Fibroblast of villous mesenchyme (primary cell): ENCODE measurements at regions not wholly inside any gene's neighbourhood (a gene's known extent, or its start where the extent isn't known, plus 50 kb on each side); places are given as distances from the start of the nearest gene placed in this dataset.
"Not testable (repeated sequence)": the region's sequence is repeated elsewhere in the genome, so short reads cannot be mapped to it uniquely, and the experiment has no call there.

Experiments used
- DNase-seq: peaks from one replicate; pipeline ENCODE4 v3.0.0-alpha.2; 2010; ENCODE audit warnings: low read depth
- H3K4me3 ChIP-seq: 2 replicates; pipeline ENCODE4 v1.5.1; 2011; ENCODE audit warnings: low read depth, mild to moderate bottlenecking, low read length
- TF ChIP-seq, protein P1 (sequence below): IDR thresholded peaks from 2 replicates; pipeline ENCODE4 v1.5.1; 2012; ENCODE audit warnings: low read depth, mild to moderate bottlenecking, low read length; ENCODE audit not compliant: insufficient read depth

DNA sequence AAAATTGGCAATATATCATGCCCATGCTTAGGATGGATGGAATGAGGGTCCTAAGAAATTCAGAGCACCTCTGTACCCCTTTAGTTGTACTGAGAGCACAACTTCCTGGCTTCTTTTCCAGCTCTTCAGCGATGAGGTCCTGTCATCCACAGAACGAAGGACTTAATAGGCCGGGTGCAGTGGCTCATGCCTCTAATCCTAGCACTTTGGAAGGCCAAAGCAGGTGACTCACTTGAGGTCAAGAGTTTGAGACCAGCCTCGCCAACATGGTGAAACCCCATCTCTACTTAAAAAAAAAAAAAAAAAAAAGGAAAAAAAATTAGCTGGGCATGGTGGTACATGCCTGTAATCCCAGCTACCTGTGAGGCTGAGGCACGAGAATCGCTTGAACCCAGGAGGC, 125.3 kb upstream of the BMAL1 start:
- no peak overlapping the region for H3K4me3 ChIP-seq
- TF ChIP-seq, protein P1, sequence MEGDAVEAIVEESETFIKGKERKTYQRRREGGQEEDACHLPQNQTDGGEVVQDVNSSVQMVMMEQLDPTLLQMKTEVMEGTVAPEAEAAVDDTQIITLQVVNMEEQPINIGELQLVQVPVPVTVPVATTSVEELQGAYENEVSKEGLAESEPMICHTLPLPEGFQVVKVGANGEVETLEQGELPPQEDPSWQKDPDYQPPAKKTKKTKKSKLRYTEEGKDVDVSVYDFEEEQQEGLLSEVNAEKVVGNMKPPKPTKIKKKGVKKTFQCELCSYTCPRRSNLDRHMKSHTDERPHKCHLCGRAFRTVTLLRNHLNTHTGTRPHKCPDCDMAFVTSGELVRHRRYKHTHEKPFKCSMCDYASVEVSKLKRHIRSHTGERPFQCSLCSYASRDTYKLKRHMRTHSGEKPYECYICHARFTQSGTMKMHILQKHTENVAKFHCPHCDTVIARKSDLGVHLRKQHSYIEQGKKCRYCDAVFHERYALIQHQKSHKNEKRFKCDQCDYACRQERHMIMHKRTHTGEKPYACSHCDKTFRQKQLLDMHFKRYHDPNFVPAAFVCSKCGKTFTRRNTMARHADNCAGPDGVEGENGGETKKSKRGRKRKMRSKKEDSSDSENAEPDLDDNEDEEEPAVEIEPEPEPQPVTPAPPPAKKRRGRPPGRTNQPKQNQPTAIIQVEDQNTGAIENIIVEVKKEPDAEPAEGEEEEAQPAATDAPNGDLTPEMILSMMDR = no peak
- DNase-seq = no peak

DNA sequence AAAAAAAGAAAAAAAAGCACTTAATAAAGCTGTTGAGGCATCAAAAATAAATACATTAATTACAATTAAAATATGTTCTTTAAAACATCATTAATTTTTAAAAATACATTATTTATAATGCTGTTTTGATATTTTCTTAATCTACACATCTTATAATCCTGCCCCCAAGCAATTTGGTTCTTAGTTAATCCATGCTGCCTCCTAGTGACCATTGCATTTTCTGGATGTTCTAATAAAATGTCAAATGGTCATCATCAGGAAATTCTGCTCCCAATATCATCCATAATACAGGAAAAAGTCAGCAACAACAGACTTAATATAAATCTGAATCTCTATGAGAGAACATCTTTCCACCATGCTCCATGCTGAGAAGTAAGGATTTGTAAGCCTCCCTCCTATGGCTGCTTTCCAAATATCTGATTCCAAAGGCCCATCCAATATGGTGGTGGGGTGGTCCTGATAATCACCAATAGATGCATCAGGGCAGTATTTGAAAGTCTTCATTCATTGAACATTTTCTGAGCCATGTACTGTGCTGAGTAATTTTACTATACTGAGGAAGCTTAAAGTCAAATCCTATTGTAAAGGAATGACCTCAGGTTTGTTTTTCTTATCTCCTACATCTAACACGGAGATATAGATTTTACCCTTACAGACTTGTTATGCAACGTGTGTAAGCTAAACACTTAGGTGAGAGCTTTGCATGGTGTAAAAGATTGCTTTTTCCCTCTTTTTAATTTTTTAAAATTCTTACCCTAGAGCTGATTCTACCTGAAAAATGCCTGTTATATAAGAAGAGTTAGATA, 124.7 kb upstream of the BMAL1 start:
- peak; percentile 34 for DNase-seq
- TF ChIP-seq, protein P1 = peak; percentile 48
- H3K4me3 ChIP-seq = no peak overlapping the region

DNA sequence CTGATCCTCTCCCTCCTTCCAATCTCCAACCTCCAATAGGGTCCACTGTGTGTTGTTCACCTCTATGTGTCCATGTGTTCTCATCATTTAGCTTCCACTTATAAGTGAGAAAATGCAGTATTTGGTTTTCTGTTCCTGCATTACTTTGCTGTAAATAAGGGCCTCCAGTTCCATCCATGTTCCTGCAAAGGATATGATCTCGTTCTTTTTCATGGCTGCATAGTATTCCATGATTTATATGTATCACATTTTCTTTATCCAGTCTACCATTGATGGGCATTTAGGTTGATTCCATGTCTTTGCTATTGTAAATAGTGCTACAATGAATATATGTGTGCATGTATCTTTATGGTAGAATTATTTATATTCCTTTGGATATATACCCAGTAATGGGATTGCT, 123.2 kb upstream of the BMAL1 start:
- H3K4me3 ChIP-seq, DNase-seq: not testable (repeated sequence)

DNA sequence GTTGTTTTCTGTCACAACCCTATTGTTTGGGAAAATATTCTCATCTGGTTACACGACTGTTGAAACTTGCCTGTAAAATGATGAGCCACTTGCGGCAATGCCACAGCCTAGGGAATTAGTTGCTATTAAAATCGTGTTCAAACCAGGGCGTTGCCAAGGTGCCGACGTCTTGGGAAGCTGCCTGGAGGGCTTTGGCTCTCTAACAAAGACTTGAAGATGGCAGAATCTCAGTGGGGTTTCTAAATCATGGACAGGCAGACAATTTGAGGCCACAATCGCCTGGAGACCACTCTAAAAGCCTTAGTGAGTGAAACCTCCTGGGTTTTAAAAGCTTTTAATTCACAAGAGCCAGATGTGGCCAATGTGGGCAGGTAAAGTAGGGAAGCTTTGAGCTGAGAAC, 117.2 kb upstream of the BMAL1 start:
- TF ChIP-seq, protein P1 = no peak
- H3K4me3 ChIP-seq = no peak overlapping the region
- DNase-seq = no peak

DNA sequence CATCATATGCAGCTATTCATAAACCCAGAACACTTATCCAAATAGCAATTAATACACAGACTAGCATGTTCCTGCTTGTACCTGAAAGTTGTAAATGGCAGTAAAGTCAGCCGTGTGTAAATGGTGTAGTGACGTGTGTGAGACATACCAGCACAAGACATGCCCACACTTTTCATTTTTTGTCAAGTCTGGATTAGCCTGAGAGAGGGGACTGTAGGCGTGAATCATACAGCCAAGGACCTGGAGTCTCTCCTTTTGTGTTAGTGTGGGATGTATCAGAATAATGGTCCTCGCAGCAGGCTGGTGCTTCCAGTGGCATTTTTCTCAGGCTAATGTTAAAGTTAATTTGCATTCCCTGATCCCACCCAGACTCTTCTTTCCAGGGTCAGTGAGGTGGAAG, 116.8 kb upstream of the BMAL1 start:
- H3K4me3 ChIP-seq = no peak overlapping the region
- no peak for DNase-seq
- TF ChIP-seq, protein P1 = no peak

DNA sequence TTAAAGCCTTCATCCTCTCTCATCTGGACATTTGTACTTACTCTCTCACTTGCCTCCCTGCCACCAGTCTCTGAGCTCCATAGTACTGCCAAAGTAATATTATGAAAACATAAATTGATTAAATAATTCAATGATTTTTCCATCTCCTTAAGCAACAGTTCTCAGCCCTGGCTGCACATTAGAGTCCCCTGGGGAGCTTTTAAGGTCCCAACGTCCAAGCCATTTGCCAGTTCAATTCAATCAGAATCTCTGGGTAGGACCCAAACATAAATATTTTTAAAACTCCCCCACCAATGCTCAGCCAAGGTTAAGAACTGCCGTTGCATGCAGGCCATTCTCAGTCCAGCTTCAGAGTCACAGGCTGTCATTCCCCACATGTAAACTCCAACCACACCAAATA, 114.4 kb upstream of the BMAL1 start:
- TF ChIP-seq, protein P1 = no peak
- no peak for DNase-seq
- no peak overlapping the region for H3K4me3 ChIP-seq

DNA sequence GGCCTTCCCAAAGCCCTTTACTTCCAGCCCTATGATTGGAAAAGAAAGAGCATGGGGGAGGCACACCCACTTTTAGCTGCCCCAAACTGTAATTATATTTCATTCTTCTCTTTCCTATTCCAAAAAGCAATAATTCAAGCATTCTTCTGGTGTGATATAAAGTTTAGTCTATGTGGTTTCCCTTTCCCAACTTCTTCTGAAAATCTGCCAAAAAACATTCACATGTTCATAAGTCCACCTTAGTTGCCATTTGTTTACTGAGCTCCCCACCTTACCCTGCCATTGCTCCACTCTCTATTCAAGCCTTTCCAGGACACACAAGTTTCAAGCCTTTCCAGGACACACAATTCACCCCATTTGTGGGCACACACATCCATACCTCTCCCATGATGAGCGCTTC, 111.6 kb upstream of the BMAL1 start:
- DNase-seq = no peak
- TF ChIP-seq, protein P1 = no peak
- H3K4me3 ChIP-seq = no peak overlapping the region
